ENCODE measurements at regions not wholly inside any gene's neighbourhood (a gene's known extent, or its start where the extent isn't known, plus 50 kb on each side); places are given as distances from the start of the nearest gene placed in this dataset.

GRCh38 chr7:85423209-85423895, 236.5 kb upstream of the SEMA3D start:
- Histone ChIP-seq H3K4me1 (ENCODE audit: insufficient read depth, low read length, severe bottlenecking) (no peaks in the 10 kb centered on the region), H3K9ac (ENCODE audit: low read length) (no peak overlapping the region), H2AFZ (ENCODE audit: low read length) (no peak overlapping the region), H3K4me3 (ENCODE audit: low read depth, low read length, poor library complexity, severe bottlenecking) (no peak overlapping the region), H3K27ac (ENCODE audit: low read depth, low read length, poor library complexity, severe bottlenecking) (no peak overlapping the region), H3K4me2 (ENCODE audit: low read length) (no peak overlapping the region), H3K9me3 (ENCODE audit: low read length) (no peaks in the 10 kb centered on the region), H3F3A (ENCODE audit: insufficient read depth, low read length) (no peaks in the 10 kb centered on the region), H4K20me1 (ENCODE audit: insufficient read depth, low read length) (no peaks in the 10 kb centered on the region), H3K36me3 (ENCODE audit: insufficient read depth, low read length) (no peaks in the 10 kb centered on the region), H3K9me2 (ENCODE audit: low read depth, low read length) (no peaks in the 10 kb centered on the region), H3K79me2 (ENCODE audit: insufficient read depth, low read length) (no peaks in the 10 kb centered on the region), H3K27me3 (ENCODE audit: insufficient read depth, low read length) (no peaks in the 10 kb centered on the region)
- TF ChIP-seq EZH2 (IDR thresholded peaks at IDR 0.05; ENCODE audit: borderline replicate concordance, low read length), result no peak
- no peak for TF ChIP-seq CTCF (IDR thresholded peaks at IDR 0.05; ENCODE audit: low read length)

- no peak for TF ChIP-seq EZH2 (IDR thresholded peaks at IDR 0.05; ENCODE audit: borderline replicate concordance, low read length)
- no peak for TF ChIP-seq CTCF (IDR thresholded peaks at IDR 0.05; ENCODE audit: low read length)
- H3K27ac ChIP-seq (ENCODE audit: low read depth, low read length, poor library complexity, severe bottlenecking), result no peak overlapping the region
- no peaks in the 10 kb centered on the region for H3K9me2 ChIP-seq (ENCODE audit: low read depth, low read length)
- no peak overlapping the region for H3K4me2 ChIP-seq (ENCODE audit: low read length)
- no peaks in the 10 kb centered on the region for H3F3A ChIP-seq (ENCODE audit: insufficient read depth, low read length)
- H3K79me2 ChIP-seq (ENCODE audit: insufficient read depth, low read length), result no peaks in the 10 kb centered on the region
- H3K4me1 ChIP-seq (ENCODE audit: insufficient read depth, low read length, severe bottlenecking), result no peaks in the 10 kb centered on the region
- H3K9ac ChIP-seq (ENCODE audit: low read length), result no peak overlapping the region
- no peak overlapping the region for H3K4me3 ChIP-seq (ENCODE audit: low read depth, low read length, poor library complexity, severe bottlenecking)
- H3K27me3 ChIP-seq (ENCODE audit: insufficient read depth, low read length), result no peaks in the 10 kb centered on the region
- no peaks in the 10 kb centered on the region for H3K9me3 ChIP-seq (ENCODE audit: low read length)
- no peak overlapping the region for H2AFZ ChIP-seq (ENCODE audit: low read length)
- H3K36me3 ChIP-seq (ENCODE audit: insufficient read depth, low read length), result no peaks in the 10 kb centered on the region
- no peaks in the 10 kb centered on the region for H4K20me1 ChIP-seq (ENCODE audit: insufficient read depth, low read length)
Measured at GRCh38 chr7:85415743-85416142, 228.9 kb upstream of the SEMA3D start.

GRCh38 chr7:85413718-85414117, 226.9 kb upstream of the SEMA3D start:
- H3K4me1 ChIP-seq (ENCODE audit: insufficient read depth, low read length, severe bottlenecking), result no peaks in the 10 kb centered on the region
- no peak overlapping the region for H3K4me2 ChIP-seq (ENCODE audit: low read length)
- H3K9me2 ChIP-seq (ENCODE audit: low read depth, low read length), result no peaks in the 10 kb centered on the region
- H3K27ac ChIP-seq (ENCODE audit: low read depth, low read length, poor library complexity, severe bottlenecking), result no peak overlapping the region
- H3K9ac ChIP-seq (ENCODE audit: low read length), result no peak overlapping the region
- TF ChIP-seq EZH2 (IDR thresholded peaks at IDR 0.05; ENCODE audit: borderline replicate concordance, low read length) (no peak), CTCF (IDR thresholded peaks at IDR 0.05; ENCODE audit: low read length) (no peak)
- no peak overlapping the region for H3K4me3 ChIP-seq (ENCODE audit: low read depth, low read length, poor library complexity, severe bottlenecking)
- no peaks in the 10 kb centered on the region for H4K20me1 ChIP-seq (ENCODE audit: insufficient read depth, low read length)
- H3F3A ChIP-seq (ENCODE audit: insufficient read depth, low read length), result no peaks in the 10 kb centered on the region
- H3K79me2 ChIP-seq (ENCODE audit: insufficient read depth, low read length), result no peaks in the 10 kb centered on the region
- no peaks in the 10 kb centered on the region for H3K9me3 ChIP-seq (ENCODE audit: low read length)
- no peaks in the 10 kb centered on the region for H3K27me3 ChIP-seq (ENCODE audit: insufficient read depth, low read length)
- no peaks in the 10 kb centered on the region for H3K36me3 ChIP-seq (ENCODE audit: insufficient read depth, low read length)
- no peak overlapping the region for H2AFZ ChIP-seq (ENCODE audit: low read length)

Data from OCI-LY1 (cell line).